Mucosa of rectum (tissue), 2 donors: ENCODE measurements at regions not wholly inside any gene's neighbourhood (a gene's known extent, or its start where the extent isn't known, plus 50 kb on each side); places are given as distances from the start of the nearest gene placed in this dataset.
"Not testable (repeated sequence)": the region's sequence is repeated elsewhere in the genome, so short reads cannot be mapped to it uniquely, and the experiment has no call there.

ENCODE experiments used
- H3K27ac ChIP-seq, 2 donors: one replicate each; pipeline ENCODE4 v1.7.0; 2013; ENCODE audit warnings: inconsistent platforms in 2 of 2, low read depth in 2 of 2, low read length in 2 of 2
- H3K27me3 ChIP-seq, 2 donors: one replicate each; pipeline ENCODE4 v1.7.0; 2013; ENCODE audit warnings: low read length in 2 of 2; ENCODE audit not compliant: control insufficient read depth in 2 of 2, insufficient read depth in 2 of 2
- H3K36me3 ChIP-seq, 2 donors: one replicate each; pipeline ENCODE4 v1.7.0; 2013; ENCODE audit warnings: low read length in 2 of 2; ENCODE audit not compliant: control insufficient read depth in 2 of 2, insufficient read depth in 2 of 2
- H3K4me1 ChIP-seq, 2 donors: one replicate each; pipeline ENCODE4 v1.7.0; 2013; ENCODE audit warnings: low read length in 2 of 2, mild to moderate bottlenecking in 1 of 2; ENCODE audit not compliant: control insufficient read depth in 2 of 2, insufficient read depth in 2 of 2
- H3K4me3 ChIP-seq, 2 donors: one replicate each; pipeline ENCODE4 v1.7.0; 2013; ENCODE audit warnings: low read length in 2 of 2
- H3K9ac ChIP-seq, 2 donors: one replicate each; pipeline ENCODE4 v1.7.0; 2013; ENCODE audit warnings: low read length in 2 of 2, low read depth in 1 of 2, mild to moderate bottlenecking in 1 of 2
- H3K9me3 ChIP-seq, 2 donors: one replicate each; pipeline ENCODE4 v1.7.0; 2013; ENCODE audit warnings: low read length in 2 of 2; ENCODE audit not compliant: control insufficient read depth in 2 of 2
- donor health status: healthy.
- donor health status: Normal muscosa, but diverticular disease.

DNA sequence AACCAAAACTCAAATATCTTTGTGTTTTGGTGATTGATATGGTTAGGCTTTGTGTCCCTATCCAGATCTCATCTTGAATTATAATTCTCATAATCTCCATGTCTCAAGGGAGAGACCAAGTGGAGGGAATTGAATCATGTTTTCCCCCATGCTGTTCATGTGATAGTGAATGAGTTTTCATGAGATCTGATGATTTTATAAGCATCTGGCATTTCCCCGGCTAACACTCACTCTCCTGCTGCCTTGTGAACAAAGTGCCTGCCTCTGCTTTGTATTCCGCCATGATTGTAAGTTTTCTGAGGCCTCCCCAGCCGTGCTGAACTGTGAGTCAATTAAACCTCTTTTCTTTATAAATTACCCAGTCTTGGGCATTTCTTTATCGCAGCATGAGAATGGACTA, 419.5 kb downstream of the SH2D4B start:
- Histone ChIP-seq H3K9me3 (no peaks in the 10 kb centered on the region), H3K4me3 (no peak overlapping the region), H3K27me3 (no peaks in the 10 kb centered on the region), H3K9ac (no peak overlapping the region), H3K27ac (no peak overlapping the region), H3K4me1 (no peaks in the 10 kb centered on the region), H3K36me3 (no peaks in the 10 kb centered on the region)

DNA sequence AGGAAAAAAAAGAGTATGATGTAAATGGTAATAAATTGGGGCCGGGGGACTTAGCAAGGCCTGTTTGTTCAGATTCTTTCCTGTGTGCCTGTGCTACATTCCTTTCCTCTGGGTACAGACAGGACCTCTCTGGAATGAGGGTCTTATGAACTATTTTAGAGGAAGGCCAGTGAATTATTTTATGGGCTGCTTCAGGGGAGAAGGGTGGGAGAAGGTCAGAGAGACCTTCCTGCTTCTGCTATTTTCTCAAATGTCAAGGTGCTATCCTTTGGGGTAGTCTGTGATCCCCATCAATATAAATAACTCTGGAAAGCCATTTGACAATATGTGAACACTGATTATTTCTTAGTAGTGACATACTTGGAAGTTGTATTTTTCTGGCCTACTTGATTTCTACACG, 426.5 kb downstream of the SH2D4B start:
- Histone ChIP-seq H3K27ac (no peak overlapping the region), H3K27me3 (no peaks in the 10 kb centered on the region), H3K4me1 (no peaks in the 10 kb centered on the region), H3K9ac (no peak overlapping the region), H3K36me3 (no peaks in the 10 kb centered on the region), H3K9me3 (no peaks in the 10 kb centered on the region), H3K4me3 (no peak overlapping the region)

DNA sequence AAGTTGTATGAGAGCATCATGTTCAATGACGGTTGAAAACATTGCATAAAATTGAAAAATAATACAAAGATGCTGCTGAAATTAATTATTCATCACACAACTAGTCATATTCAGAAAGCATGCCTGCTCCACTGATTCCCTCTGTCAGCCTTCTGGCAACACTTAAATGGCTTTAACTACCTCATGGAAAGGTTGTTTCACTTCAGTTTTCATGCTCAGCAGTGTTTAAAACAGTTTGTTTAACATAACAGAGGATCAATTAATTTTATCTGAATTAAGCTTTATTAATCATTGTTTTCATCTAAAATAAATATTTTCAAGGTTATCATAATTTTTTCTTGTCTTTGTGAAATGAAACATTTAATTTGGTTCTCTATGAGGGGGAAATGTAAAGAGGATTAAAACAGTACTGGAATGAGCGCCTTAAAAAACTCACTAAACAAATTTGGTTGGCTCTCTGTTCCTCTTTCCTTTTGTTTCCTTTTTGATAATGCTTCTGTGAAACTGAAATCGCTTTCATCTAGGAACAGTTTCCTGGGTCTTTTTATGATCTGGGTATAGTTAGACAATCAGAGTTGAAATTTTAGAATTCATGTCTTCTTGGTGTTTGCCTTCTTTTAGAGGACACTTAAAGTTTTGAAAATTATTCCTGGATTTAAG, 427.4 kb downstream of the SH2D4B start:
- Histone ChIP-seq H3K9me3 (no peaks in the 10 kb centered on the region), H3K4me1 (no peaks in the 10 kb centered on the region), H3K4me3 (no peak overlapping the region), H3K27ac (no peak overlapping the region), H3K36me3 (no peaks in the 10 kb centered on the region), H3K9ac (no peak overlapping the region), H3K27me3 (no peaks in the 10 kb centered on the region)

DNA sequence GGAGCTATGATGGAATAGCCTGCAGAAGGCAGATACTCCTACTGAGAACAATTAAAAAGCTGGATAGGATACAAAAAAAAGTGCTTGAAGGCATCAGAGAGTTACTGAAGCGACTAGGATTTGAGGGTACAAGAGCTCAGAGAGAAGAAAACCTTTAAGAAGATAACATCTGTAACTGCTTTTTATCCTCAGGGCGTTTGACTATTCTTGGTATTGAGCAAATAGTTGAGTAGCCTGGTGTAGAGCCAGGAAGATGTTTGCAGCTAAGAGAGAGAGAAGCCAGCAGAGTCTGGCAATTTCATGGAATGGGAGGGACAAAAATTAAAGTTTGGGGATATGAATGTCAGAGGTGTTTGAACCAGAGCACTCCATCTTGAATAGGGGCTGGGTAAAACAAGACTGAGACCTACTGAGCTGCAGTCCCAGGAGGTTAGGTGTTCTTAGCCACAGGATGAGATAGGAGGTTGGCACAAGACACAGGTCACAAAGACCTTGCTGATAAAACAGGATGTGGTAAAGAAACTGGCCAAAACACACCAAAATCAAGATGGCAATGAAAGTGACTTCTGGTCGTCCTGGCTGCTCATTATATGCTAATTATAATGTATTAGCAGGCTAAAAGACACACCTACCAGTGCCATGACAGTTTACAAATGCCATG, 428.8 kb downstream of the SH2D4B start:
- Histone ChIP-seq H3K27ac (no peak overlapping the region), H3K4me3 (no peak overlapping the region), H3K27me3 (no peaks in the 10 kb centered on the region), H3K36me3 (no peaks in the 10 kb centered on the region), H3K4me1 (no peaks in the 10 kb centered on the region), H3K9me3 (no peaks in the 10 kb centered on the region), H3K9ac (no peak overlapping the region)

DNA sequence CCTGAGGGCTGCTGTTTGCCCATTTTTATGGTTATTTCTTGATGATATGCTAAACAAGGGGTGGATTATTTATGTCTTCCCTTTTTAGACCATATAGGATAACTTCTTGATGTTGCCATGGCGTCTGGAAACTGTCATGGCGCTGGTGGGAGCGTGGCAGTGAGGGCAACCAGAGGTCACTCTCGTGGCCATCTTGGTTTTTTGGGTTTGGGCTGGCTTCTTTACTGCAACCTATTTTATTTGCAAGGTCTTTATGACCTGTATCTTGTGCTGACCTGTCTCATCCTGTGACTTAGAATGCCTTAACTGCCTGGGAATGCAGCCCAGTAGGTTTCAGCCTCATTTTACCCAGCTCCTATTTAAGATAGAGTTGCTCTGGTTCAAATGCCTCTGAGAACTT, 429.7 kb downstream of the SH2D4B start:
- not testable (repeated sequence) for H3K9me3 ChIP-seq, H3K36me3 ChIP-seq, H3K4me3 ChIP-seq, H3K27me3 ChIP-seq, H3K27ac ChIP-seq, H3K9ac ChIP-seq, H3K4me1 ChIP-seq

DNA sequence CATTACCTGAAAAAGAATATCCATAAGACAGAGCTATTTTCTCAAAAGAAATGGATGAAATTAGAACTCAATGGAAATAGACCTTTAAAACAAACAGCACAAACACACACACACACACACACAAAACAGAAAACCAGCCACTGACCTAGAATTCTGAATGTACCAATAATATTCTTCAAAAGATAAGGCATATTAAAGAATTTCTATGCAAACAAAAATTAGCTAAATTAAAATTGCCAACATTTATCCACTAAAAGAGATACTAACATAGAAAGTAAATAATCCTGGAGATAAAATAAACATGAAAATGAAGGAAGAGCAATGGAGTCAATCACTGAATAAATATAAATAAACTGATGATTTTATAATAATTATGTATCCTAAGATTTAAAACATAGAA, 431.2 kb downstream of the SH2D4B start:
- Histone ChIP-seq H3K4me1 (no peaks in the 10 kb centered on the region), H3K27me3 (no peaks in the 10 kb centered on the region), H3K4me3 (no peak overlapping the region), H3K27ac (no peak overlapping the region), H3K9me3 (no peaks in the 10 kb centered on the region), H3K9ac (no peak overlapping the region), H3K36me3 (no peaks in the 10 kb centered on the region)

DNA sequence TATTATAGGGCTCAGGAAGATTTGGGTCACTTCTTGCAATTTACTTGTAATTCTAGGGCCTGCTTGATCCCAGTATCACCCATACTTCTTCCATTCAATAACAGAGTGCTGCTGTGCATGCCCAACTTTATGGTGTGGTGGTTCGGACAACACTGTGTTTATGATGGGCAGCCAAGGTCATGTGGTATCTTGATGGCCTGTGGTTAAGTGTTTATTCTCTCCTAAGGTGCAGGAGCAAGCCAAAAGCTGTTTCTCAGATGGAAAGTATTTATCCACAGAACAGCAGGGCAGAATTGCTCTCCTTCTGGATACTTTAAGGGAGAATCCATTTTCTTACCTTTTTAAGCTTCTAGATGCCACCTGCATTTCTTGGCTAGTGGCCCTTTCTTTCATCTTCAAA, 433.8 kb downstream of the SH2D4B start:
- Histone ChIP-seq H3K4me3 (no peak overlapping the region), H3K9me3 (no peaks in the 10 kb centered on the region), H3K27me3 (no peaks in the 10 kb centered on the region), H3K27ac (no peak overlapping the region), H3K4me1 (no peaks in the 10 kb centered on the region), H3K9ac (no peak overlapping the region), H3K36me3 (no peaks in the 10 kb centered on the region)

DNA sequence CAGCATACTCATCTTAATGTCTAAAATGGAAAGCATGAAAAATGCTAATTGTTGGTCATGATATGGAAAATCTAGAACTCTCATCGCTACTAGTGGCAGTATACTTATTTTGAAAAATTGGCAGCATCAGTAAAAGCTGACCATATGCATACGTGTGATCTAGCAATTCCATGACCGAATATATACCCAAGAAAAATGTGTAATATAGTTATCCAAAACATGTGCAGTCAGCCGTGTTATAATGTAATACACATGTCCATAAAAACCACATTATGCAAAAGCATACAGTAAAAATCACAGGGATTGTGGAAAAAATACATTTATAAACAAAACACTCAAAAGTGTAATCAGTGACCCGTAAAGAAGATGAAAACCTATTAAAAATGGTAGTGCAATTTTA, 439.0 kb downstream of the SH2D4B start:
- no peak overlapping the region for H3K27ac ChIP-seq
- H3K4me1 ChIP-seq: no peaks in the 10 kb centered on the region
- H3K27me3 ChIP-seq: no peaks in the 10 kb centered on the region
- no peaks in the 10 kb centered on the region for H3K36me3 ChIP-seq
- H3K4me3 ChIP-seq: no peak overlapping the region
- H3K9ac ChIP-seq: no peak overlapping the region
- no peaks in the 10 kb centered on the region for H3K9me3 ChIP-seq

DNA sequence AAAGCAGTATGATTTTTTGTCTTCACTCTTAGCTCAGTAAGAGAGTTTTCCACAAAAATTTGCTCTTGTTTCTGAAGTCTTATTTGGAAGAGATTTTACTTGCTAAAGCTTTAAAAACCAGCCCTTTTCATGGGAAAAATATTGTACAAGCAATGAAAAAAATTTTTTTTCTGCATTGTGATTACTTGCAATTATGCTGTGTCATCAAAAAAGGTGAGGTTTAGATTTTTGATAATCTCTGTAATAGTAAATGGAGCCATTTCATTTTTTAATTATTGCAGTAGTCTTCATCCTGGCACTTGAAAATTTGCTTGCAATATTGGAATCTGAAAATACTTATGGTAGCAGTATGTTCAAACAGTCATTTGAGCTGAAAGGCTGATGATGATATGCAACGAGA, 447.4 kb downstream of the SH2D4B start:
- Histone ChIP-seq H3K36me3 (no peaks in the 10 kb centered on the region), H3K9me3 (no peaks in the 10 kb centered on the region), H3K9ac (no peak overlapping the region), H3K27ac (no peak overlapping the region), H3K4me3 (no peak overlapping the region), H3K4me1 (no peaks in the 10 kb centered on the region), H3K27me3 (no peaks in the 10 kb centered on the region)

DNA sequence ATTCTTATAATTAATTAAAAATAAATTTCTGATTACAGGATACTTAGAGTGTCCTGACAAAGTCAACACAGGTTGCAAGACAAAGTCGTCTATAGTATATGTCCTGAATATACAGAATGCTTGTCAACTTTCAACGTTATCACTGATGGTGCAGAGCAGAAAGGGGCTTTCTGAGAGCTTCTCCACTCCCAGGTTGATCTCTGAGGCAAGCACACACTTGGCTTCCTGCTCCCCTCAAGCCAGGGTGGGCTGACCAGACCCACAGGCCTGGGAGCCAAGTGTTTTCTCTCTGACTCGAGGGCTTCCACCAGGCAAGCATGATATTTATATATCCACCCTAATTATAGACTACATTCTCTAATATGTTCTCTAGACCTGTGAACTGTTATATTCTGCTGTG, 448.9 kb downstream of the SH2D4B start:
- H3K27me3 ChIP-seq: no peaks in the 10 kb centered on the region
- no peaks in the 10 kb centered on the region for H3K4me1 ChIP-seq
- H3K36me3 ChIP-seq: no peaks in the 10 kb centered on the region
- no peak overlapping the region for H3K4me3 ChIP-seq
- no peak overlapping the region for H3K27ac ChIP-seq
- no peak overlapping the region for H3K9ac ChIP-seq
- H3K9me3 ChIP-seq: no peaks in the 10 kb centered on the region
